ENCODE measurements at regions not wholly inside any gene's neighbourhood (a gene's known extent, or its start where the extent isn't known, plus 50 kb on each side); places are given as distances from the start of the nearest gene placed in this dataset.

GRCh38 chr2:104004821-104005220 is 849.1 kb upstream of the POU3F3 start:
- CTCF ChIA-PET, result no interaction called here
- no peaks in the 10 kb centered on the region for H3K36me3 Mint-ChIP-seq (ENCODE audit: low read depth)
- TF ChIP-seq CTCF (IDR thresholded peaks at IDR 0.05), result no peak
- no peak overlapping the region for H3K27ac Mint-ChIP-seq
- no peak overlapping the region for H3K4me3 Mint-ChIP-seq
- DNase-seq, result no peak
- POLR2A ChIA-PET, result no interaction called here
- H3K27me3 Mint-ChIP-seq, result no peaks in the 10 kb centered on the region
- intact Hi-C loops (cut with micrococcal nuclease), result no loop called here
- no peak for ATAC-seq (ENCODE audit: low read depth)
- H3K9me3 Mint-ChIP-seq, result no peaks in the 10 kb centered on the region
- H3K4me1 Mint-ChIP-seq, result no peaks in the 10 kb centered on the region

- CTCF ChIA-PET, result no interaction called here
- intact Hi-C loops (cut with micrococcal nuclease), result no loop called here
- DNase-seq, result no peak
- POLR2A ChIA-PET, result no interaction called here
- TF ChIP-seq CTCF (IDR thresholded peaks at IDR 0.05), result no peak
- Mint-ChIP-seq H3K27ac (no peak overlapping the region), H3K36me3 (ENCODE audit: low read depth) (no peaks in the 10 kb centered on the region), H3K4me3 (no peak overlapping the region), H3K27me3 (no peaks in the 10 kb centered on the region), H3K4me1 (no peaks in the 10 kb centered on the region), H3K9me3 (peaks cover 9% of the 10 kb centered on the region)
- no peak for ATAC-seq (ENCODE audit: low read depth)
Observed at GRCh38 chr2:104016801-104017200, 837.1 kb upstream of the POU3F3 start.

GRCh38 chr2:104023306-104023705 is 830.6 kb upstream of the POU3F3 start:
- Mint-ChIP-seq H3K9me3 (no peaks in the 10 kb centered on the region), H3K27me3 (no peaks in the 10 kb centered on the region), H3K4me1 (no peaks in the 10 kb centered on the region), H3K4me3 (no peak overlapping the region), H3K27ac (no peak overlapping the region), H3K36me3 (ENCODE audit: low read depth) (no peaks in the 10 kb centered on the region)
- POLR2A ChIA-PET, result no interaction called here
- CTCF ChIA-PET, result no interaction called here
- no peak for DNase-seq
- no peak for TF ChIP-seq CTCF (IDR thresholded peaks at IDR 0.05)
- intact Hi-C loops (cut with micrococcal nuclease), result no loop called here
- no peak for ATAC-seq (ENCODE audit: low read depth)

GRCh38 chr2:104023765-104024164 is 830.1 kb upstream of the POU3F3 start:
- DNase-seq (no peak), ATAC-seq (ENCODE audit: low read depth) (no peak)
- Mint-ChIP-seq H3K9me3 (no peaks in the 10 kb centered on the region), H3K27ac (no peak overlapping the region), H3K4me3 (no peak overlapping the region), H3K4me1 (no peaks in the 10 kb centered on the region), H3K27me3 (no peaks in the 10 kb centered on the region), H3K36me3 (ENCODE audit: low read depth) (no peaks in the 10 kb centered on the region)
- TF ChIP-seq CTCF (IDR thresholded peaks at IDR 0.05), result no peak
- CTCF ChIA-PET, result no interaction called here
- POLR2A ChIA-PET, result no interaction called here
- intact Hi-C loops (cut with micrococcal nuclease), result no loop called here

GRCh38 chr2:104025295-104025694 is 828.6 kb upstream of the POU3F3 start:
- CTCF ChIA-PET, result no interaction called here
- H3K9me3 Mint-ChIP-seq, result no peaks in the 10 kb centered on the region
- TF ChIP-seq CTCF (IDR thresholded peaks at IDR 0.05), result no peak
- POLR2A ChIA-PET, result no interaction called here
- no peaks in the 10 kb centered on the region for H3K36me3 Mint-ChIP-seq (ENCODE audit: low read depth)
- intact Hi-C loops (cut with micrococcal nuclease), result no loop called here
- no peak overlapping the region for H3K27ac Mint-ChIP-seq
- DNase-seq (no peak), ATAC-seq (ENCODE audit: low read depth) (no peak)
- no peaks in the 10 kb centered on the region for H3K27me3 Mint-ChIP-seq
- no peaks in the 10 kb centered on the region for H3K4me1 Mint-ChIP-seq
- no peak overlapping the region for H3K4me3 Mint-ChIP-seq
